K562 (cell line): ENCODE measurements at regions not wholly inside any gene's neighbourhood (a gene's known extent, or its start where the extent isn't known, plus 50 kb on each side); places are given as distances from the start of the nearest gene placed in this dataset.

Experiments used
- CBX3 ChIP-seq, 2 experiments: IDR thresholded peaks; 1 replicate in 1 of 2; 2 replicates in 1 of 2; pipeline ENCODE4 v1.6.1; 2012; ENCODE audit warnings: inconsistent platforms in 2 of 2, low read length in 2 of 2, borderline replicate concordance in 1 of 2, control low read depth in 1 of 2
- E2F6 ChIP-seq, 2 experiments: IDR thresholded peaks; 2 replicates each; pipeline ENCODE4 v1.6.1; 2011; ENCODE audit warnings: borderline replicate concordance in 1 of 2, control low read depth in 1 of 2, low read depth in 1 of 2, low read length in 1 of 2, mild to moderate bottlenecking in 1 of 2, mixed read lengths in 1 of 2, moderate library complexity in 1 of 2; ENCODE audit not compliant: insufficient read depth in 1 of 2, insufficient read length in 1 of 2, poor library complexity in 1 of 2, severe bottlenecking in 1 of 2; ENCODE audit errors: extremely low read depth in 1 of 2
- FOXJ3 ChIP-seq: sonication (generic); formaldehyde crosslinking; IDR thresholded peaks from 2 replicates; pipeline ENCODE4 v1.4.0; 2020; ENCODE audit warnings: mild to moderate bottlenecking, missing genetic modification reagents
- KDM1A ChIP-seq, 2 experiments: fragments of 450-650 bp; IDR thresholded peaks; 2 replicates each; pipeline ENCODE4 v1.6.1; 2016; ENCODE audit warnings: mild to moderate bottlenecking in 2 of 2
- MBD2 ChIP-seq: sonication (generic); IDR thresholded peaks from 2 replicates; pipeline ENCODE4 v1.6.1; 2016; ENCODE audit warnings: low read depth, borderline replicate concordance
- MGA ChIP-seq: fragments of 450-650 bp; IDR thresholded peaks from 2 replicates; pipeline ENCODE4 v1.6.1; 2016; ENCODE audit warnings: mild to moderate bottlenecking, moderate library complexity
- SP1 ChIP-seq: sonication (generic); formaldehyde crosslinking; IDR thresholded peaks from 2 replicates; pipeline ENCODE4 v1.8.1; 2022; ENCODE audit warnings: mild to moderate bottlenecking, missing genetic modification reagents
- SPI1 ChIP-seq: IDR thresholded peaks from 2 replicates; pipeline ENCODE4 v1.6.1; 2011; ENCODE audit warnings: low read depth, low read length, control low read depth, borderline replicate concordance
- STAT6 ChIP-seq: sonication (generic); formaldehyde crosslinking; IDR thresholded peaks from 2 replicates; pipeline ENCODE4 v1.8.1; 2023; ENCODE audit warnings: mild to moderate bottlenecking, missing genetic modification reagents
- ZNF140 ChIP-seq: fragments of 250-450 bp; sonication (Bioruptor Pico); IDR thresholded peaks from 2 replicates; pipeline ENCODE4 v1.8.0; 2021; ENCODE audit warnings: moderate library complexity, mild to moderate bottlenecking, inconsistent platforms
- ZNF668 ChIP-seq: fragments of 250-450 bp; sonication (Bioruptor Pico); IDR thresholded peaks from 2 replicates; pipeline ENCODE4 v1.8.0; 2022; ENCODE audit warnings: mild to moderate bottlenecking, inconsistent platforms
- ZNF696 ChIP-seq: fragments of 250-450 bp; sonication (Bioruptor Pico); conservative IDR thresholded peaks from 2 replicates; pipeline ENCODE4 v1.4.0; 2020; ENCODE audit warnings: mild to moderate bottlenecking, moderate library complexity

GRCh38 chr6:45822873-45823272, 192.8 kb downstream of the CLIC5 start (continued):
- TF ChIP-seq MGA (no peak), ZNF668 (CRISPR knock-in tag) (no peak), ZNF140 (CRISPR knock-in tag) (no peak), ZNF696 (CRISPR knock-in tag) (no peak), STAT6 (no peak), SP1 (CRISPR knock-in tag) (no peak), SPI1 (no peak), E2F6 (IDR thresholded peaks at IDR 0.05; ENCODE audit: borderline replicate concordance in 1 of 2, extremely low read depth in 1 of 2, insufficient read depth in 1 of 2, insufficient read length in 1 of 2, low read depth in 1 of 2, low read length in 1 of 2, poor library complexity in 1 of 2, severe bottlenecking in 1 of 2) (no peak), CBX3 (IDR thresholded peaks at IDR 0.05; ENCODE audit: borderline replicate concordance in 1 of 2, low read length in 2 of 2) (no peak), FOXJ3 (CRISPR knock-in tag) (no peak), MBD2 (no peak), KDM1A (IDR thresholded peaks at IDR 0.05) (no peak)
